ENCODE measurements at regions not wholly inside any gene's neighbourhood (a gene's known extent, or its start where the extent isn't known, plus 50 kb on each side); places are given as distances from the start of the nearest gene placed in this dataset.
"Not testable (repeated sequence)": the region's sequence is repeated elsewhere in the genome, so short reads cannot be mapped to it uniquely, and the experiment has no call there.

GRCh38 chr2:104975851-104976250 lies 62.0 kb upstream of the MRPS9 start:
- no peaks in the 10 kb centered on the region for H3K27me3 ChIP-seq
- 47 to 66% methylated on average over 3 of the region's 3 CpGs for WGBS, 2 donors
- DNase-seq (no peak), FAIRE-seq (no peak), ATAC-seq (no peak)
- H3K4me1 ChIP-seq, result no peaks in the 10 kb centered on the region
- H3K9me3 ChIP-seq, result no peaks in the 10 kb centered on the region
- TF ChIP-seq CTCF (IDR thresholded peaks at IDR 0.05), result no peak
- intact Hi-C loops (cut with DNase I), result no loop called here
- H3K27ac ChIP-seq, result no peak overlapping the region
- H3K4me3 ChIP-seq, result no peak overlapping the region
- no peaks in the 10 kb centered on the region for H3K36me3 ChIP-seq

- ATAC-seq (no peak), DNase-seq (no peak), FAIRE-seq (no peak)
- Histone ChIP-seq H3K4me3 (no peak overlapping the region), H3K27me3 (no peaks in the 10 kb centered on the region), H3K9me3 (no peaks in the 10 kb centered on the region), H3K36me3 (no peaks in the 10 kb centered on the region), H3K27ac (no peak overlapping the region), H3K4me1 (no peaks in the 10 kb centered on the region)
- 52 to 53% methylated on average over 4 of the region's 4 CpGs for WGBS, 2 donors
- no peak for TF ChIP-seq CTCF (IDR thresholded peaks at IDR 0.05)
- intact Hi-C loops (cut with DNase I), result no loop called here
Measured at GRCh38 chr2:104976603-104977120, 61.2 kb upstream of the MRPS9 start.

GRCh38 chr2:104977958-104978357 lies 59.9 kb upstream of the MRPS9 start:
- H3K4me1 ChIP-seq, result no peaks in the 10 kb centered on the region
- ATAC-seq (no peak), DNase-seq (no peak), FAIRE-seq (no peak)
- no peak overlapping the region for H3K4me3 ChIP-seq
- TF ChIP-seq CTCF (IDR thresholded peaks at IDR 0.05), result no peak
- WGBS, 2 donors, result 88 to 92% methylated on average over 1 of the region's 1 CpG
- H3K9me3 ChIP-seq, result no peaks in the 10 kb centered on the region
- no peaks in the 10 kb centered on the region for H3K36me3 ChIP-seq
- intact Hi-C loops (cut with DNase I), result no loop called here
- no peak overlapping the region for H3K27ac ChIP-seq
- no peaks in the 10 kb centered on the region for H3K27me3 ChIP-seq

- H3K27ac ChIP-seq; H3K27me3 ChIP-seq; H3K4me3 ChIP-seq; ATAC-seq; intact Hi-C loops (cut with DNase I); H3K4me1 ChIP-seq; H3K9me3 ChIP-seq; DNase-seq; FAIRE-seq; H3K36me3 ChIP-seq: not testable (repeated sequence)
- WGBS, 2 donors, result 33 to 45% methylated on average over 6 of the region's 6 CpGs
Measured at GRCh38 chr2:104979786-104980185, 58.1 kb upstream of the MRPS9 start.

- no peak for TF ChIP-seq CTCF (IDR thresholded peaks at IDR 0.05)
- no peak overlapping the region for H3K4me3 ChIP-seq
- FAIRE-seq (no peak), DNase-seq (no peak), ATAC-seq (no peak)
- H3K27me3 ChIP-seq, result no peaks in the 10 kb centered on the region
- intact Hi-C loops (cut with DNase I), result no loop called here
- H3K4me1 ChIP-seq, result no peaks in the 10 kb centered on the region
- WGBS, 2 donors, result 70 to 74% methylated on average over 7 of the region's 7 CpGs
- no peaks in the 10 kb centered on the region for H3K9me3 ChIP-seq
- H3K36me3 ChIP-seq, result no peaks in the 10 kb centered on the region
- no peak overlapping the region for H3K27ac ChIP-seq
Measured at GRCh38 chr2:104982111-104982510, 55.8 kb upstream of the MRPS9 start.

Measured in pancreas (tissue), 10 donors.